Kasumi-1 (cell line): ENCODE measurements at regions not wholly inside any gene's neighbourhood (a gene's known extent, or its start where the extent isn't known, plus 50 kb on each side); places are given as distances from the start of the nearest gene placed in this dataset.

ENCODE experiments used
- DNase-seq, 2 experiments: peaks; one replicate each; lab custom pipeline; 2025; lab: John Stamatoyannopoulos, UW

DNA sequence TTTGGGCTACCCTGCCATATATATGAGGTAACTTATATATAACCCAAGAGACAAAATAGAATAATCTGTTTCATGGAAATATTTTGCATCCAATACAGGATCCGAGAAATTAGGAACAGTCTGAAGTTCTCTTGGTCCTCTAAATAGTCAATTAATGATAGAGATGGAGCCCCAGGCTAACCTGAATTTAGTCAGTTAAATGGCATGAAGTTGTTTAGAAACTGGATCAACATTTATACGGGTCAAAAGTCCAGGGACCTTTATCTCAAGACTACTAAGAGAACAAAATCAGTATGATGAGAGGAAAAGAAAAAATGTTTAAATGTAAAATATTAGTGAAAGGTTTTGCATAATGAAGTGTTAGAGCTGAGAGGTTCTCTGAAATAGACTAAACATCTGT lies 303.3 kb upstream of the ACTBL2 start:
- DNase-seq, result no peak

DNA sequence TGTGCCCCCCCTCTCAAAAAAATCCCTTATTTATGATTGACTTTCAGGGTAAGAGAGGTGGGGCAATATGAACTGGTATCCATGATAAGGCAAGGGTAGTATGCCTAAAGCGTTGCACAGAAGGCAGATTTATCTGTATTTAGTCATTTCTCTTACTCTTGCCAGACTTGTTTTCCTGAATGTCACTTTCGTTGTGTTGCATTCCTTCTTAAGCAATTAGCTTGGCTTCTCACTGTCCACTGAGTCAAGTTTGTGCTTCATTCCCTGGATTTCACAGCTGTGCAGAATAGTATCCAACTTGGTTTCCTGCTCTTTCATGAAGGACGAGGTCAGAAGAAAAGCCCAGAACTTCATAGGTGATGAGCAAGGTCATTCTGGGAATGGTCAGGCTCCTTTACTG lies 301.5 kb upstream of the ACTBL2 start:
- no peak for DNase-seq

DNA sequence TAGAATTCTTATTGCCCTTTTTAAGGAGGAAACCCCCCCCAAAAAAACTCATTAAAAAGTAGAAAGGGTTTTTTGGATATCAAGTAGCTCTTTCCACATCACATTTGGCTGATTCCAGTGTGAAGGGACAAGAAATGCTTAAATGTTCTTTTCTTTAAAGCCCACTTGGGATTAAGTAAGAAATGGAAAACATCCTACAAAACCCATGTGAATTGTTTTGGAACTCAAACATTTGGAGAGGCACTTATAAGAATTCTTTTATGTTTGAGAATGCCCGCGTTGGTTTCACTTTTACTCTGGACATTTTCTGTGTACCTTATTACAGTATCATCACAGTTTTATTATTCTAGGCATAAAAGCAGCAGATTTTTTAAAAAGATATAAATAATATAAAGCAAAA lies 301.1 kb upstream of the ACTBL2 start:
- no peak for DNase-seq

DNA sequence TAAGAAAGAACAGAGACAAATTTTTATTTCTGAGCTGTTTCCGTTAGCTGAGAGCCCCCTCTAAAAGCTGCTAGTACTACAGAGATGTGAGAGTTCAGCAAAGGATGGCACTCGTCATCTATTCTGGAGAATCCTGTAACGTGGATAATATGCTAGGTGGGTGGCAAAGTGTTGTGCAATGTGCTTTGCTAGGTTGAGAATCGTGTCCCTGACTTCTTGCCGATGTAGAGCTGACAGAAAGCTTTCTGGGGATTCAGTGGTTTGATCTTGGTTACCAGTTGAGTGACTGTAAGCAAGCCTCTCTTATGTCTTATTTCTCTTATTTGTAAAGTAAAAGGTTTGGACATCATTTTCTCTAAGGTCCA lies 298.3 kb upstream of the ACTBL2 start:
- DNase-seq, result no peak

DNA sequence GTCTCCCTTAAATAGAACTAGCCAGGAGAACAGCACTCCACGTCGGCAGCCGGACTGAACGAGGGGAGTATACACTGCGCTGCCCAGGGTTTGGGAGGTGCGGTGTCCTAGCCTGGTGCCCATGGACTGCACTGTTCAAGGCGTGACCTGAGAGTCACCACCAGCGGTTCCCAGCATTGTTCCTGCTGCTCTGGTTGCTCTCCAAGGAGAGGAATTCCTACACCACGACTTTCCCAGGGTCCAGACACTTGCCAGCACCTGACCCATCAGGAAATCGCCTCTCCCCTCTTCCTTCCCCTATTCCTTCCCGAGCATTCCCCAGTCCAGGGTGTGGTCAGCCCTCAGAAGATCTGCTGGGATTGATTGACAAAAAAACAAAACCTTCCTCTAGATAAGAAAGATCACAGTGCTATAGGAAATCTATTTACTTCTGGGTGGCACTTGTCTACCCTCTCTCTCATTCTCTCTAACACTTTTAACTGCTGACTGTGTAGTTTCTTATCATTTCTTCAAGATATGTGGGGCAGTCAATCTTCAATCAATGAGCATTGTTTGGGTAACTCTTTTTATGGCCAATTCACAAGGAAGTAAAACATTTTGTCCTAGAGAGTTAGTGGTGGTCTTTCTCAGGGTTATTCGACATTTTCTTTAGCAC lies 297.8 kb upstream of the ACTBL2 start:
- DNase-seq, result no peak

DNA sequence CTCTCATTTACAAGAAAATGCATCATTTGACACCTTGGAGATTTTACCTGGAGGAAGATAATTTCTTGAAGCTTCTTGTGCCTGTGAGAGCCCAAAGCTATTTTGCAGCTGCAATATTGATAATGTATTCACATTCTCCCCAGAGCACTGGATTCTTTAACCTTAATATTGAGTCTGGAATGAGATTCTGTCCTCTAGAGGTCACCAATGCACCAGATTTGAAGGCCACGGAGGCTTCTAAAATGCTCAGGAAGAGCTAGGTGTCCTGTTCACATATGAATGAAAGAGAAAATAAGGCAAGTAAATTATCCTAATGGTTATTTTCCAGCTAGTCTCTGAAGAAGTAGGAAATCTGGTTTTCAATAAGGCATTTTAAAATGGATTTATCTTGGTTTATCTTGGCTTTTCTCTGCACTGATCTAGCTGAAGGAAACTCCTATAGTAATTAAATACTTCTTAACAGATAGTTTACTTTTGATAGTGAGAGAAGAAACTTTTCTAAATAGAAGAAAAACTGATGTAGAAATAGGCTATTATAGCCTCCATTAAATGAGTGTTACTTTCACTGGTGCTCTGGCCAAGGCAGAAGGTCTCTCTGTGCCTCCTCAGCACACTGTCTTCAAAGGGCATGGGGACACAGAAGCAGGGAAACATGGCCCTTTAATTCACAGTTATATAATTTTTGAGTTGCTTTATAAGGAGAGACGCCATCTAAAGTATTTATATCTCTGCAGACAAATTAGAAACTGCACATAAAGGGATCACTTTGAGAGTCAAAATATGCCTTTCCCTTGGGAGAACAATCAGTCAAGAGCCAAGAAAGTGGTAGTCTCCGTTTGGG lies 297.0 kb upstream of the ACTBL2 start:
- DNase-seq, result peak; percentile 66 to 77

DNA sequence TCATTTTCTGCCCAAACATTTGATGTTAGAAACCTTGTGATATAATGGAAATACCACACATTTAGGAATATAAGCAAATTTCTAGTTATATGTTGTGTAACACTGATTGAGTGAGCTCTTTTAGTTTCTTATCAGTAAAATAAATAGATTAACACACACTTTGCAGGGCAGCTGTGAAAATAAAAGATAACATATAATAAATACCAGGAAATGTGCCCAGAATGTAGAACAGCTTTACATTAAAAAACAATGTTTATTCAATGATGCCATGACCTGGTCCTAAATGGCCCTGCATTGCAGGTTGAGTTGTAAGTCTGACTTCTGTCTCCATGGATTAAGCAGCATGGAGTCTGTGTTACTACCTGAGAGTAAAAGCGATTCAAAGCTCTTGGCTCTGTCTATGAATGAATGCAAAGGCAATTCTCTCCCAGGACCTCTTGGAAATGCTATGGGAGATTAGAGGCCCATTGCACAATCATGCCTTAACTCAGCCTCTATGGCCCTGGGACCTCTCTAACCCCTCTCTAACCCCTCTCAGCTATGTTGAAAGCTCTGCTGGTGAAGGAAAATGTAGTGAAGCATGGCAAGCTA lies 296.0 kb upstream of the ACTBL2 start:
- DNase-seq, result no peak

DNA sequence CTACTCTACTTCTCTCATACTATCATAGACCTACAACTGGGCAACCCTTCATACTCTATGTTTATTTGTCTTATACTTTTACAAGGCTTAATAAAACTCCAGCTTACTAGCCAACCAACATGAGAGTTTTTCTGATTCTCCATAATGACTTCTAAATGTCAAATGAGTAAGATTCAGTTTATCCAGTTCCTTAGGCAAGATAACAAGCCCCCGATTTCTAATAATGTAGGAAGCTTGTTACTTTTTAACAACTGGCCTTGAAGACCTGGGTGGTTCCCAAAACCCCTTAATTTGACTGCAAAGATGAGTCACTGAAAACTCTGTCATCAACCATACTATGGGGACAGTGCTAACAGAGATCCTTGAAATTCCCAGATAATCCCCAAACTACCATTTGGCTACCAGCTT lies 294.6 kb upstream of the ACTBL2 start:
- DNase-seq, result no peak

DNA sequence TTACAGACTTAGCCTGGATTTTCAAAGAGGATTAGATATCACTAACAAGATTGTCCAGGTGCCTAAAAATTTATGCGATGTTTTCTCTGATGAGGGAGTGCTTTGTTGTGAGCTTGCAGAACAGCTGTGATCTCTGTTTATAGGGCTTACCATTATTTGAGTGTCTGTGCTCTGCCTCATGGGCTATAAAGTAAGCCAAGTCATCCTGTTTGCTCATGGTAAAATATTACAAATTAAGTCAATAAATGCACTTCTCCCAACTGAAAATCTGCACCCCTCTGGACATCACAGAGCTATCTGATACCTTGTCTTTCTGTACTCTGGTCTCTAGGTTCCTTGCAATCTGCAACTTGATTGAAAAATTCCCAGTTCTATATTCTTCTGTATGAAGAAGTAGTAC lies 293.4 kb upstream of the ACTBL2 start:
- DNase-seq, result no peak

DNA sequence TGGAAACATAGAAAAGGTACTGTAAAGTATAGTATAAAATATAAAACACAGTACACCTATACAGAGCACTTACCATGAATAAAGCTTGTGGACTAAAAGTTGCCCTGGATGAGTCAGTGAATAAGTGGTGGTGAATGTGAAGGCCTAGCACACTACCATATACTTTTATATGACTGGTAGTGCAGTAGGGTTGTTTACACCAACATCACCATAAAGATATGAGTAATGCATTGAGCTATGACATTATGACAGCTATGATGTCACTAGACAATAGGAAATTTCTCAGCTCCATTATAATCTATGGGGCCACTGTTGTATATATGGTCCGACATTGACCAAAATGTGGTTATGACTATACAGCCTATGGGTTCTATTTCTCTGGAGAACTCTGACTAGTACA lies 291.8 kb upstream of the ACTBL2 start:
- DNase-seq, result no peak

DNA sequence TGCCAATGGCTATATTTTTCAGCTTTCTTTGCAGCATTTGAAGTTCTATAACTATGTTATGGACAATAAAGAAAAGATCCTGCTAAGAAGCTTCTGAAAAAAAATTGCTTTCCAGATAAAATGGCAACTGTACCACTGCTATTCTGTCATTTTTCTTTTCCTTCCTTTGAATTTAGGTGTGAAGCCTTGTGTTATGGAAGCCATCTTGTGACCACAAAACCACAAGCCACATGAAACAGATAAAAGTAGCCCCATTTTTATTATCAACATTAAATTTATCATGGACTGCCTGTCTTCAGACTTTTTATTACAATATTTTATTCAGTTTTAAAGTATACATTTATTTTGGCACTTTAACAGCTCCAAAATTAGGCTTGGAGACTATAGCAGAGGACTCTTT lies 289.9 kb upstream of the ACTBL2 start:
- DNase-seq, result no peak

DNA sequence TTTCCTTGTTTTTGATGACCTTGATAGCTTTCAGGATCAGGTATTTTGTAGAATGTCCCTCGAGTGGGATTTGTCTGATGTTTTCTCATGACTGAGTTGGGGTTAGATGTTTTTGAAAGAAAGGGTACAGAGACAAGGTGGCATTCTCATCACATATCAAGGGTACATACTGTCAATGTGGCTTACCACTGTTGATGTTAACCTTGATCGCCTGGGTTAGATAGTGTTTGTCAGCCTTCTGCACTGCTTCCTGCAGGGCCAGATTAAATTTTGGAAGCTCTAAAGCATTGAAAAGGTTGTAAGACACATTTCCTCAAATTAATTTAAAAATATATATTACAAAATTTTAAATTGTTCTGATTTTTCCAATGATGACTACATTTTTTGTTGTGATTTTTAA lies 287.4 kb upstream of the ACTBL2 start:
- no peak for DNase-seq

DNA sequence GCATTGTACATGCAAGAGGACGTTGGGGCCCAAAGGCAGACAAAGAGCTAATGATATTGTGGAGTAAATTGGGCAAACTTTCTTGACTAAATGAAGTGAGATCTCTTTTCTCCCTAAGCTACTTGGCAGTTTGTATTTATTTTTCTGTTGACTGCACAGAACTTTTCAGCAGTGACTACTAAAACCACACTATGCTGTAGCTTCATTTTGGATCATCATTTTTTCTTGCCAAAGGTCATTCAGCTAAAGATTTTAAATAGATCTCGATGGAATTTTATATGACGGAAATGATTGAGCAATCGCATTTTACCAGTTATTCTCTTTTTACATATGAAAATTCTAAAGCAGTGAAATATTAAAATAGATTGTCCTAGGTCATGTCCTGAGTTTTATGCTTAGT lies 286.1 kb upstream of the ACTBL2 start:
- DNase-seq, result no peak

DNA sequence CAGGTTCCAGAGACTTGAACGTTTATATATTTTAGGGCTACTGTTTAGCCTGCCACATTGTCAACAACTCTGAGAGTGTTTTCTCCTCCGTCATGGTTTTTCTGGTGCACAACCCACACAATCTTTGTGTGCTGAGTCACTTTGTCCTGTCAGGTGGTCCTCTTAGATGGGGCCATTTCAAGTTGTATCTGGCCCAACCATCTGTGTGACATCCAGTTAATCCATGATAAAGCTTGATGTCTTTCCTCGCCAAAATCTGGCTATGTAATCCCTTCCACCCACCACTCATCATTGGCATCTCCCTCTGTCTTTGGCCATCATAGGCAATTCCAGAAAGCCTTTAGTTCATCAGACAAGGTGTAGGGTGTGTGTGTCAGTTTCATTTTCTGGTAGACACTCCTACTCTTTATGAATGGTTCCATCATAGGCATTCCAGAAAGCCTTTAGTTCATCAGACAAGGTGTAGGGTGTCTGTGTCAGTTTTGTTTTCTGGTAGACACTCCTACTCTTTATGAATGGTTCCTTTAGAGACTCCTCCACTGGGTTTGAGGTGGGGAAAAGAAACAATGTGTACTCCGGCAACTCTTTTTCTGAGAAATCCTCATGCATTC lies 282.0 kb upstream of the ACTBL2 start:
- no peak for DNase-seq

DNA sequence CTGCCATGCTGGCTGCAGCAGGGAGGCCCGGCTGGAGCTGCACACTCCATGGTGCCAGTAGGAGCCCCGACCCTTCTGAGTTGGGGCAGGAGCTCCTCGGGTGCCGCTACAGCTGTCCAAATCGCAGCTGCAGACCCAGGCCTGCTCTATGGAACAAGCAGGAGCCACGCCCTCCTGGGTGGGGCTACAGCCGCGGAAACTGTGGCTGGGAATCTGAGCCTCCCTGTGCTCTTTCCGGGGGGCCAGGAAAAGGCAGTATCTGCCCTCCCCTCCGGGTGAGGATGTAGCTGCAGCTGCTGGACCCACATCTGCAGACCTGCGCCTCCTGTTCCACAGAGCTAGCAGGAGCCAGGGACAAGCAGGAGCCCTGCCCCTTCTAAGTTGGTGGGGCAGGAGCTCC lies 278.9 kb upstream of the ACTBL2 start:
- DNase-seq, result no peak

DNA sequence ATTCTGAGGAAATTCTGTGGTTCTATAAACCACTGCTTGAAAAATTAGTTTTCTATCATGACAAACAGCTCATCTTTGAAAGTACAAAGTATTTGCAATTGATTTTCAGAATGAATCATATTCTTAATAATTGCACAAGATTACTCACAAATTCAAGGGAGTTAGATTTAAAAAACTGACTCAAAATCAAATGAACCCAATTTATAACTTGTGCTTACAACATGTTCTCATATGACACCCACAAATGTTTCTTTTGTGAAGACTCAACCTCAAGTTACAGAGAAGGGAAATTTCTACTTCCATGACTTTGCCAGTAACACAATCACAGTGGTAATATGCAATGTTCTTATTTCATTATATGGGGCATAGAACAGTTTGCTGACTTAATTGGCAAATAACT lies 272.0 kb upstream of the ACTBL2 start:
- no peak for DNase-seq

DNA sequence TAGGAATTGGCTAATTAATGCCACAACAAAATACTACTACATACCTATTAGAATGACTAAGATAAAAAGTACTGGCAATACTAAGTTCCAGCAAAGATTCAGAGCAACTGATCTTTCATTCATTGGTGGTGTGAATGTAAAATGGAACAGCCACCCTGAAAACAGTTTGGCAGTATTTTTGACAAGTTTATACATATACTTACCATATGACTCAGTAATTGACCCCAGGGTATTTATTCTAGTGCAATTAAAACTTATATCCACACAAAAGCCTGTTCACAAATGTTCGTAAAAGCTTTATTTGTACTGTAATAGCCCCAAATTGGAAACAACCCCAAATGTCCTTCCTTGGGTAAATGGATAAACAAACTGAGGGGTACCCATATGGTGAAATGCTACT lies 270.8 kb upstream of the ACTBL2 start:
- DNase-seq, result no peak

DNA sequence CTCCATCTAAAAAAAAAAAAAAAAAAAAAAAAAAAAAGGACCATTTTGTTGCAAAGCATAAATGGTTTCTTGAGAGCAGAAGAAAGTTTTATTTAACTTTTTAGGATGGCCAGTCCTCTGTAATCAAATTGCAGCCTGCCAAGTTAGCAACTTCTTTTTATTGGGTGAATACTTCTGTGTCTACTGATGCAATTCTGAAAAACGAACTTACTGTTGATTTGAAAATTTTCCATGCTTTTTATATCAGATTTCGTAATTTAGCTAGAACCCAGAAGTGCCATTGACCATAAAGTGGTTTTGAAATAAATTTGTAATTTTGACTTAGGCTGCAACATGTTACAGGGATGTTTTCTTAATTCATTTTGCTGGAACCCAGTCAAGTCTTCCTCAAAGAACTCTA lies 269.1 kb upstream of the ACTBL2 start:
- no peak for DNase-seq

DNA sequence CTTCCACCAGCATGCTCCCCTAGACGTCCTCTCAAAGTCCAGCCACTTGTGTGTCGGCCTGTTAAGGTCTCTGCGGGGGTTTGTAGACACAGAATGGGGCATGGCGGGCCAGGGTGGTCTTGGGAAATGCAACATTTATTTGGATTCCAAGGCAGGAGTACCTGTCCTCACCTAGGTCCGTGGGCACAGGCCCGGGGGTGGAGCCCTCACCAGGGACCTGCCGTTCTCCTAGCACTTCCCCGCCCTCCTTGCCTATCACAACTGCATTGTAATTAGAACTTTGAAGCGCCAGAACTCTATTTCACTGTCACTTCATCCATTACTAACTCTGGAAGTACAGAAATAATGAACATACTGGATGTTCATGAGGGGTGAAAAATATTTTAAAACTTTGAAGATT lies 268.3 kb upstream of the ACTBL2 start:
- no peak for DNase-seq

DNA sequence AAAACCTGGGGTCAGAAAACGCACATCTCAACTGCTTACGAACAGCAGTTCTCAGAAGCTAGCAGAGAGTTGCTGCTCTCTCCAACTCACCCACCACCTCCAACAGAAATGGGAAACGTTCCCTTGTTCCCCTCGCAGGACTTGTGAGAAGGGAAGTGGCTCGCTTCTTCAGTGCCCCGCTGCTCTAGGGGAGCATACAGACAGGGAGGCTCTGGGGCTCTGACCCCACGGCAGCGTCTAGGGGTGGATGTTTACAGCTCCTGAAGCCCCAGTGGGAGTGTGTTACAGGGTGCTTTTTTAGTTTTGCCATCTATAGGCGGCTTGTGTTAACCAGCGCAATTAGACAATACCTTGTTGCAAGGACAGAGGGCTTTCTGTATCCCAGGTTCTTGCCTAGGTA lies 267.7 kb upstream of the ACTBL2 start:
- no peak for DNase-seq

DNA sequence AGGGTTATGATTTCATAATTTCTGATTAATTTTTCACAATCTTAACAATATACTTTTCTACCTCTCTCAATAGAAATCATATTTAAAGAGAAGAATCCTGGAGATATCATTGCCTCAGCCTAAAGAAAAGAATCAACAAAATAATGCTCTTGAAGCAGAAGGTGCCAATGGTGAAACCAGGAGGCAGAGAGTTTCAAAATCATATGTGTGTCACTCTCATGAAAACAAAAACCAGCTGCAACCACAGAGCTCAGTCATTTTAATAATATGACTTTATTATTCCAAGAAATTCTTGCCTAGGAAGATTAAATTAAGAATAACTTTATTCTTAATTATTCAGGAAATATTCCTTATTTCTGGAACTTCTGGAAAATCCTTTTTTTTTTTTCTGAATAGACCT lies 266.8 kb upstream of the ACTBL2 start:
- no peak for DNase-seq

DNA sequence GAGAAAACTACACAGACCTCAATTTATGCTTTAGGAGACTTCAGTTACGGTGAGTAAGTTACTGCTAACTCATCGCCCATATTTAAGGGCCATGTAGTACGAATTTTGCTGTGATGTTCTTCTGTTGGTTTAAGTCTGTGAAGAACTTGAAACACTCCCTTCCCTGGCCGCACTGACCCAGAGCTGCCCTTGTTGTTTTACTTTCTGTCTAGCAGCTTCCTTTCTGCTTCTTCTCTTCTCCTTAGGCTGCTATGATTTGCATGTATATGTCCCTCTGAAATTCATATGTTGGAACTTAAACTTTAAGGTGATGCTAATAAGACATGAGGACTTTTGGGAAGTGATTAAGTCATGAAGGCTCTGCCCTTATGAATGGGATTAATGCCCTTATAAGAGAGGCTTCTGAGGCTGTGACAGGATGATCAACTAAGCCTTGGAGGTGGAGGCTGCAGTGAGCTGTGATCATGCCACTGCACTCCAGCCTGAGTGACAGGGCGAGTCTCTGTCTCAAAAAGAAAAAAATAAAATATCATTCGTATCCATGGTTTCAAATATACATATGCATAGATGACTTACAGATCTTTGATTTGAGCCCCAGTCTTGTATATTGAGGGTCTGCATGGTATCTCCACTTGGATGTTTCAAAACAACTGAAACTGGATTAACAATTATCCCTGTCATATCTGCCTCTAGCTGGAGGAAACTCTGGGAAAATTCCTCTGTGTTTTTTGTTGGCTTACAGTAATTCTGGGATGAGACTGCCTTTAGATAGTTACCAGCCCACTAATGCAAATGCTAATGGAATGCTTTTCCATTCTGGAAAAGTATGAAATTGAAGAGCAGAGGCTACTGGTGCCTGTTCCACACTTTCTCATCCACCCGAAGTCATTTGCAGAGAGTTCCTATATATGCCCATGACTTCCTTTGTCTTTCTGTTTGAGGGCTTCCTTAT lies 263.4 kb upstream of the ACTBL2 start:
- no peak for DNase-seq
